DND-41 (cell line): ENCODE measurements at regions not wholly inside any gene's neighbourhood (a gene's known extent, or its start where the extent isn't known, plus 50 kb on each side); places are given as distances from the start of the nearest gene placed in this dataset.

Experiments
- ATAC-seq: fragments of 200-7000 bp; cut with Tn5 transposase; 3 replicates; pipeline ENCODE4 v1.9.1; 2021; ENCODE audit warnings: low read depth; ENCODE audit not compliant: insufficient read depth
- DNase-seq: peaks from one replicate; pipeline ENCODE4 v3.0.0-alpha.2; 2020
- H2AFZ ChIP-seq: 2 replicates; pipeline ENCODE4 v1.6.0; 2012; ENCODE audit warnings: low read depth, low read length
- H3K27ac ChIP-seq: 2 replicates; pipeline ENCODE4 v1.5.1; 2012; ENCODE audit warnings: low read length, inconsistent platforms
- H3K27me3 ChIP-seq: fragments of 200-600 bp; sonication (generic); 2 replicates; pipeline ENCODE4 v1.6.0; 2012; ENCODE audit warnings: low read length, mild to moderate bottlenecking, inconsistent platforms; ENCODE audit not compliant: insufficient read depth, poor library complexity
- H3K36me3 ChIP-seq: 2 replicates; pipeline ENCODE4 v1.5.1; 2012; ENCODE audit warnings: low read length, inconsistent platforms; ENCODE audit not compliant: insufficient read depth
- H3K4me1 ChIP-seq: 2 replicates; pipeline ENCODE4 v1.5.1; 2012; ENCODE audit warnings: mild to moderate bottlenecking, low read length; ENCODE audit not compliant: insufficient read depth
- H3K4me2 ChIP-seq: 2 replicates; pipeline ENCODE4 v1.6.0; 2012; ENCODE audit warnings: mild to moderate bottlenecking, moderate library complexity, low read length, inconsistent platforms; ENCODE audit not compliant: insufficient read depth
- H3K4me3 ChIP-seq, 2 experiments: fragments of 200-600 bp in 1 of 2; shearing (Covaris generic) in 1 of 2; 2 replicates each; pipeline ENCODE4 v1.5.1; 2012 to 2016; ENCODE audit warnings: inconsistent platforms in 2 of 2, low read length in 2 of 2, mild to moderate bottlenecking in 2 of 2, low read depth in 1 of 2, moderate library complexity in 1 of 2
- H3K79me2 ChIP-seq: 2 replicates; pipeline ENCODE4 v1.6.0; 2012; ENCODE audit warnings: low read length, inconsistent platforms; ENCODE audit not compliant: insufficient read depth
- H3K9ac ChIP-seq: 2 replicates; pipeline ENCODE4 v1.6.0; 2012; ENCODE audit warnings: low read depth, mild to moderate bottlenecking, inconsistent platforms, low read length, moderate library complexity
- H3K9me3 ChIP-seq: 2 replicates; pipeline ENCODE4 v1.5.1; 2012; ENCODE audit warnings: low read length, moderate library complexity, mild to moderate bottlenecking, inconsistent platforms; ENCODE audit not compliant: insufficient read depth, severe bottlenecking
- H4K20me1 ChIP-seq: 2 replicates; pipeline ENCODE4 v1.6.0; 2012; ENCODE audit warnings: low read length; ENCODE audit not compliant: insufficient read depth
- CTCF ChIP-seq: IDR thresholded peaks from 2 replicates; pipeline ENCODE4 v1.5.1; 2012; ENCODE audit warnings: borderline replicate concordance, low read length, moderate library complexity, mild to moderate bottlenecking; ENCODE audit not compliant: poor library complexity, severe bottlenecking; ENCODE audit errors: extremely low read depth
- EZH2 ChIP-seq: IDR thresholded peaks from 3 replicates; pipeline ENCODE4 v1.6.1; 2012; ENCODE audit warnings: borderline replicate concordance, low read depth, mild to moderate bottlenecking, moderate library complexity, low read length, inconsistent platforms; ENCODE audit not compliant: severe bottlenecking

GRCh38 chr4:31343061-31343460, 622.9 kb downstream of the PCDH7 start:
- no peaks in the 10 kb centered on the region for H3K27me3 ChIP-seq
- no peaks in the 10 kb centered on the region for H3K4me1 ChIP-seq
- no peak overlapping the region for H3K27ac ChIP-seq
- TF ChIP-seq CTCF (no peak), EZH2 (no peak)
- no peaks in the 10 kb centered on the region for H3K9me3 ChIP-seq
- H3K9ac ChIP-seq: no peak overlapping the region
- no peak overlapping the region for H2AFZ ChIP-seq
- ATAC-seq: no peak
- no peak overlapping the region for H3K4me2 ChIP-seq
- no peaks in the 10 kb centered on the region for H3K79me2 ChIP-seq
- no peaks in the 10 kb centered on the region for H4K20me1 ChIP-seq
- DNase-seq: no peak
- no peaks in the 10 kb centered on the region for H3K36me3 ChIP-seq
- H3K4me3 ChIP-seq: no peak overlapping the region

GRCh38 chr4:31349907-31350306, 629.7 kb downstream of the PCDH7 start:
- H3K36me3 ChIP-seq: no peaks in the 10 kb centered on the region
- H2AFZ ChIP-seq: no peak overlapping the region
- TF ChIP-seq EZH2: no peak
- no peak for TF ChIP-seq CTCF
- no peak overlapping the region for H3K27ac ChIP-seq
- H3K9ac ChIP-seq: no peak overlapping the region
- no peaks in the 10 kb centered on the region for H3K9me3 ChIP-seq
- H3K27me3 ChIP-seq: no peaks in the 10 kb centered on the region
- no peak overlapping the region for H3K4me3 ChIP-seq
- no peak overlapping the region for H3K4me2 ChIP-seq
- no peaks in the 10 kb centered on the region for H4K20me1 ChIP-seq
- no peak for ATAC-seq
- no peaks in the 10 kb centered on the region for H3K4me1 ChIP-seq
- H3K79me2 ChIP-seq: no peaks in the 10 kb centered on the region
- DNase-seq: no peak

GRCh38 chr4:31351695-31352094, 631.5 kb downstream of the PCDH7 start:
- ATAC-seq (no peak), DNase-seq (no peak)
- no peaks in the 10 kb centered on the region for H4K20me1 ChIP-seq
- H3K27ac ChIP-seq: no peak overlapping the region
- no peaks in the 10 kb centered on the region for H3K27me3 ChIP-seq
- H3K9ac ChIP-seq: no peak overlapping the region
- H3K4me1 ChIP-seq: no peaks in the 10 kb centered on the region
- H3K4me3 ChIP-seq: no peak overlapping the region
- H3K9me3 ChIP-seq: no peaks in the 10 kb centered on the region
- H3K79me2 ChIP-seq: no peaks in the 10 kb centered on the region
- no peaks in the 10 kb centered on the region for H3K36me3 ChIP-seq
- TF ChIP-seq CTCF: no peak
- TF ChIP-seq EZH2: no peak
- H2AFZ ChIP-seq: no peak overlapping the region
- H3K4me2 ChIP-seq: no peak overlapping the region

- Histone ChIP-seq H3K4me3 (no peak overlapping the region), H3K4me1 (no peaks in the 10 kb centered on the region), H3K27me3 (no peaks in the 10 kb centered on the region), H3K79me2 (no peaks in the 10 kb centered on the region), H2AFZ (no peak overlapping the region), H4K20me1 (no peaks in the 10 kb centered on the region), H3K9me3 (no peaks in the 10 kb centered on the region), H3K36me3 (no peaks in the 10 kb centered on the region), H3K4me2 (no peak overlapping the region), H3K27ac (no peak overlapping the region), H3K9ac (no peak overlapping the region)
- no peak for DNase-seq
- TF ChIP-seq EZH2 (no peak), CTCF (no peak)
- ATAC-seq: no peak
These were observed 636.7 kb downstream of the PCDH7 start for GRCh38 chr4:31356839-31357238.
